ENCODE measurements at regions not wholly inside any gene's neighbourhood (a gene's known extent, or its start where the extent isn't known, plus 50 kb on each side); places are given as distances from the start of the nearest gene placed in this dataset.

GRCh38 chr6:44058617-44059358 lies 68.5 kb downstream of the MRPL14 start (continued):
- TF ChIP-seq, protein P1, sequence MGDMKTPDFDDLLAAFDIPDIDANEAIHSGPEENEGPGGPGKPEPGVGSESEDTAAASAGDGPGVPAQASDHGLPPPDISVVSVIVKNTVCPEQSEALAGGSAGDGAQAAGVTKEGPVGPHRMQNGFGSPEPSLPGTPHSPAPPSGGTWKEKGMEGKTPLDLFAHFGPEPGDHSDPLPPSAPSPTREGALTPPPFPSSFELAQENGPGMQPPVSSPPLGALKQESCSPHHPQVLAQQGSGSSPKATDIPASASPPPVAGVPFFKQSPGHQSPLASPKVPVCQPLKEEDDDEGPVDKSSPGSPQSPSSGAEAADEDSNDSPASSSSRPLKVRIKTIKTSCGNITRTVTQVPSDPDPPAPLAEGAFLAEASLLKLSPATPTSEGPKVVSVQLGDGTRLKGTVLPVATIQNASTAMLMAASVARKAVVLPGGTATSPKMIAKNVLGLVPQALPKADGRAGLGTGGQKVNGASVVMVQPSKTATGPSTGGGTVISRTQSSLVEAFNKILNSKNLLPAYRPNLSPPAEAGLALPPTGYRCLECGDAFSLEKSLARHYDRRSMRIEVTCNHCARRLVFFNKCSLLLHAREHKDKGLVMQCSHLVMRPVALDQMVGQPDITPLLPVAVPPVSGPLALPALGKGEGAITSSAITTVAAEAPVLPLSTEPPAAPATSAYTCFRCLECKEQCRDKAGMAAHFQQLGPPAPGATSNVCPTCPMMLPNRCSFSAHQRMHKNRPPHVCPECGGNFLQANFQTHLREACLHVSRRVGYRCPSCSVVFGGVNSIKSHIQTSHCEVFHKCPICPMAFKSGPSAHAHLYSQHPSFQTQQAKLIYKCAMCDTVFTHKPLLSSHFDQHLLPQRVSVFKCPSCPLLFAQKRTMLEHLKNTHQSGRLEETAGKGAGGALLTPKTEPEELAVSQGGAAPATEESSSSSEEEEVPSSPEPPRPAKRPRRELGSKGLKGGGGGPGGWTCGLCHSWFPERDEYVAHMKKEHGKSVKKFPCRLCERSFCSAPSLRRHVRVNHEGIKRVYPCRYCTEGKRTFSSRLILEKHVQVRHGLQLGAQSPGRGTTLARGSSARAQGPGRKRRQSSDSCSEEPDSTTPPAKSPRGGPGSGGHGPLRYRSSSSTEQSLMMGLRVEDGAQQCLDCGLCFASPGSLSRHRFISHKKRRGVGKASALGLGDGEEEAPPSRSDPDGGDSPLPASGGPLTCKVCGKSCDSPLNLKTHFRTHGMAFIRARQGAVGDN (IDR thresholded peaks at IDR 0.05), result peak; percentile 86
- 0 out of 2 replicates have a peak, but pooled peaks have one; percentile 36 for TF ChIP-seq CBFB (IDR thresholded peaks at IDR 0.05; ENCODE audit: low read depth)
- TF ChIP-seq, protein P2, sequence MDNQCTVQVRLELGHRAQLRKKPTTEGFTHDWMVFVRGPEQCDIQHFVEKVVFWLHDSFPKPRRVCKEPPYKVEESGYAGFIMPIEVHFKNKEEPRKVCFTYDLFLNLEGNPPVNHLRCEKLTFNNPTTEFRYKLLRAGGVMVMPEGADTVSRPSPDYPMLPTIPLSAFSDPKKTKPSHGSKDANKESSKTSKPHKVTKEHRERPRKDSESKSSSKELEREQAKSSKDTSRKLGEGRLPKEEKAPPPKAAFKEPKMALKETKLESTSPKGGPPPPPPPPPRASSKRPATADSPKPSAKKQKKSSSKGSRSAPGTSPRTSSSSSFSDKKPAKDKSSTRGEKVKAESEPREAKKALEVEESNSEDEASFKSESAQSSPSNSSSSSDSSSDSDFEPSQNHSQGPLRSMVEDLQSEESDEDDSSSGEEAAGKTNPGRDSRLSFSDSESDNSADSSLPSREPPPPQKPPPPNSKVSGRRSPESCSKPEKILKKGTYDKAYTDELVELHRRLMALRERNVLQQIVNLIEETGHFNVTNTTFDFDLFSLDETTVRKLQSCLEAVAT (IDR thresholded peaks at IDR 0.05), result 0 out of 2 replicates have a peak, but pooled peaks have one; percentile 25
- peak; percentile 81; the same call in 1 of the 2 replicates for TF ChIP-seq TCF12 (IDR thresholded peaks at IDR 0.05; ENCODE audit: low read depth, low read length)
- TF ChIP-seq ATF2 (IDR thresholded peaks at IDR 0.05; ENCODE audit: low read length), result no peak
- TF ChIP-seq TBL1XR1 (IDR thresholded peaks at IDR 0.05; ENCODE audit: low read depth, low read length), result peak; percentile 19; the same call in 1 of the 2 replicates
- TF ChIP-seq IKZF1 (conservative IDR thresholded peaks at IDR 0.05), result peak; percentile 62
- TF ChIP-seq RUNX3 (IDR thresholded peaks at IDR 0.05; ENCODE audit: low read length), result peak; percentile 86
- no peak; the same call in 1 of the 2 replicates for TF ChIP-seq NFIC (IDR thresholded peaks at IDR 0.05; ENCODE audit: low read depth, low read length)
- peak; percentile 54; the same call in 1 of the 2 replicates for TF ChIP-seq SPI1 (IDR thresholded peaks at IDR 0.05; ENCODE audit: borderline replicate concordance, insufficient read depth, low read depth, low read length)
- 0 out of 2 replicates have a peak, but pooled peaks have one; percentile 36 for TF ChIP-seq MTA2 (IDR thresholded peaks at IDR 0.05; ENCODE audit: low read depth)
- no peak for TF ChIP-seq RAD51 (IDR thresholded peaks at IDR 0.05)
- peak; percentile 53 to 54; a peak in 3 of 4 replicates for TF ChIP-seq BHLHE40 (IDR thresholded peaks at IDR 0.05; ENCODE audit: borderline replicate concordance in 1 of 2, low read depth in 2 of 2, low read length in 1 of 2)
- peak in 1 of 2 experiments; percentile 49; a peak in 2 of 4 replicates for TF ChIP-seq IKZF2 (IDR thresholded peaks at IDR 0.05)
- TF ChIP-seq NR2F1 (conservative IDR thresholded peaks at IDR 0.05), result peak; percentile 46; the same call in 1 of the 2 replicates
- no peak for TF ChIP-seq CHD2 (IDR thresholded peaks at IDR 0.05; ENCODE audit: borderline replicate concordance, low read depth, low read length)
- TF ChIP-seq NBN (IDR thresholded peaks at IDR 0.05), result 0 out of 2 replicates have a peak, but pooled peaks have one; percentile 48
- TF ChIP-seq ATF7 (IDR thresholded peaks at IDR 0.05; ENCODE audit: low read depth), result peak; percentile 78; the same call in 1 of the 2 replicates
- 0 out of 2 replicates have a peak, but pooled peaks have one; percentile 18 for TF ChIP-seq TAF1 (IDR thresholded peaks at IDR 0.05; ENCODE audit: borderline replicate concordance, low read depth, low read length)
- peak; percentile 48; the same call in 1 of the 2 replicates for TF ChIP-seq CREM (IDR thresholded peaks at IDR 0.05; ENCODE audit: low read depth)
- TF ChIP-seq YBX1 (IDR thresholded peaks at IDR 0.05), result no peak
